NB4 (cell line): ENCODE measurements at regions not wholly inside any gene's neighbourhood (a gene's known extent, or its start where the extent isn't known, plus 50 kb on each side); places are given as distances from the start of the nearest gene placed in this dataset.

ENCODE experiments used
- DNase-seq: peaks from one replicate; pipeline ENCODE4 v3.0.0; 2010; ENCODE audit warnings: low read depth
- H3K4me3 ChIP-seq: one replicate; pipeline ENCODE4 v1.5.1; 2011; ENCODE audit warnings: mild to moderate bottlenecking, low read depth, low read length, moderate library complexity
- MAX ChIP-seq: IDR thresholded peaks from 2 replicates; pipeline ENCODE4 v1.6.1; 2011; ENCODE audit warnings: low read depth, low read length
- MYC ChIP-seq: IDR thresholded peaks from 2 replicates; pipeline ENCODE4 v1.6.1; 2011; ENCODE audit warnings: low read depth, low read length
- POLR2A ChIP-seq: IDR thresholded peaks from 2 replicates; pipeline ENCODE4 v1.6.1; 2011; ENCODE audit warnings: mild to moderate bottlenecking; ENCODE audit not compliant: insufficient read length; ENCODE audit errors: extremely low read depth
- TF ChIP-seq, protein P1 (sequence below): IDR thresholded peaks from one replicate; pipeline ENCODE4 v1.5.1; 2012; ENCODE audit warnings: low read depth, low read length

DNA sequence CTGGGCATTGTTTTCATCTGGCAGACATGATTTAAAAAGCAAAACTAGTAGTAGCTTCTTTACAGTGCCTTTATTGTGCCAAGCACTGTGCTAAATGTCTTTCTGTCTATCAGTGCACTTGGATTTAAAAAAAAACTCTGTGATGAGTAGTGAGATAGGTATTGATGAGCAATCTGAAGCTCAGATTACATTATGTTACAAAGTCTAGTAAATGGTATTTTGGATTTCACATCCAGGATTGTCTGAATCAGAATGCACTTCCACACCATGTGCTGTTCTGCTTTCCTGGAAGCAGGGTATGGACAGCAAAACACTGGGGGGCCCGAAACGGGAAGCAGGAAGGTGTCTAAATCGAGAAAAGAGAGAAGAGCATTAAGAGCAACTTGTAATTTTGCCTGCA is 103.4 kb upstream of the CCN2 start:
- no peak overlapping the region for H3K4me3 ChIP-seq
- no peak for DNase-seq
- TF ChIP-seq MYC, result no peak
- TF ChIP-seq, protein P1, sequence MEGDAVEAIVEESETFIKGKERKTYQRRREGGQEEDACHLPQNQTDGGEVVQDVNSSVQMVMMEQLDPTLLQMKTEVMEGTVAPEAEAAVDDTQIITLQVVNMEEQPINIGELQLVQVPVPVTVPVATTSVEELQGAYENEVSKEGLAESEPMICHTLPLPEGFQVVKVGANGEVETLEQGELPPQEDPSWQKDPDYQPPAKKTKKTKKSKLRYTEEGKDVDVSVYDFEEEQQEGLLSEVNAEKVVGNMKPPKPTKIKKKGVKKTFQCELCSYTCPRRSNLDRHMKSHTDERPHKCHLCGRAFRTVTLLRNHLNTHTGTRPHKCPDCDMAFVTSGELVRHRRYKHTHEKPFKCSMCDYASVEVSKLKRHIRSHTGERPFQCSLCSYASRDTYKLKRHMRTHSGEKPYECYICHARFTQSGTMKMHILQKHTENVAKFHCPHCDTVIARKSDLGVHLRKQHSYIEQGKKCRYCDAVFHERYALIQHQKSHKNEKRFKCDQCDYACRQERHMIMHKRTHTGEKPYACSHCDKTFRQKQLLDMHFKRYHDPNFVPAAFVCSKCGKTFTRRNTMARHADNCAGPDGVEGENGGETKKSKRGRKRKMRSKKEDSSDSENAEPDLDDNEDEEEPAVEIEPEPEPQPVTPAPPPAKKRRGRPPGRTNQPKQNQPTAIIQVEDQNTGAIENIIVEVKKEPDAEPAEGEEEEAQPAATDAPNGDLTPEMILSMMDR, result no peak
- no peak for TF ChIP-seq POLR2A
- no peak for TF ChIP-seq MAX

DNA sequence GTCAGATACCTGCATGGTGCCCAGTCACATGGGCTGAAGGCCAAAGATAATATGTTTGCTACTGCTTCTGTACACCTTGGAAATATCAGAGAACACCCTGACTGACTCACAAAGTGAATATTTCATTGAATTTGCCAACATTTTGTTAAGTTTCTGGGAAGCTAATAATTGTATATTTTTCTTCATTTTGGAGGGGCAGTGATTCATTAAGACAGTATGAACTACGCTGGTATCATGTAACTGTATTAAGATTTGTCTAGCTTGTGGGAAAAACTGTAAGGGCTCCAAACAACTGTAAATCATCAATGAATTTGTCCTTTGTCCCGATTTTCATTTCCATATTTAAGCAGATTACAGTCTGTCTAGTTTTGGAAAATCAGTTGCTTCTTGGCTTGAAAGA is 102.3 kb upstream of the CCN2 start:
- no peak overlapping the region for H3K4me3 ChIP-seq
- TF ChIP-seq MYC, result no peak
- TF ChIP-seq POLR2A, result no peak
- TF ChIP-seq, protein P1, result no peak
- no peak for TF ChIP-seq MAX
- DNase-seq, result no peak

GRCh38 chr6:132052096-132052495 is 100.9 kb upstream of the CCN2 start:
- TF ChIP-seq POLR2A (no peak), MYC (no peak), MAX (no peak)
- H3K4me3 ChIP-seq, result no peak overlapping the region
- DNase-seq, result no peak

DNA sequence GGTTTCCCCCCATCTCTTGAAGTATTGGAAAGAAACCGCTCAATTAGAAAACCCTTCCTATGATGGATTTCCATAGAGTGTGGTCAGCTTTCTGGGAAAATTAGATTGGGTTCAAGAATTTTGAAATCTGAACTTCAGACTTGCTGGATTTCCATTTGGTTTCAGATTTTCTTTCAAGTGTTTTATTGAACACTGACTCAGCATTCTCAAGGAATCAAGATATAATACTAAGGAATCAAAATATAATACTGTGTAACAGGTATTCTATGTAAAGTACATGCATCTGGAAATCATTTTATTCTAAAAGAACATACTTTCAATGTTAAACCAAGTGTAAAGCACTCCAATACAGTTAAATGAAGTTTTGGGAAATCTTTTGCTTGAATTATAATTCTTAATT is 94.7 kb upstream of the CCN2 start:
- no peak for TF ChIP-seq POLR2A
- DNase-seq, result no peak
- H3K4me3 ChIP-seq, result no peak overlapping the region

- no peak for DNase-seq
- H3K4me3 ChIP-seq, result no peak overlapping the region
- TF ChIP-seq, protein P1, result no peak
- TF ChIP-seq MAX, result no peak
- no peak for TF ChIP-seq MYC
- no peak for TF ChIP-seq POLR2A
Measured at GRCh38 chr6:132043148-132043547, 92.0 kb upstream of the CCN2 start.

- no peak for TF ChIP-seq MAX
- TF ChIP-seq POLR2A, result no peak
- no peak for TF ChIP-seq MYC
- TF ChIP-seq, protein P1, result no peak
- no peak overlapping the region for H3K4me3 ChIP-seq
- no peak for DNase-seq
Measured at GRCh38 chr6:132041706-132042105, 90.5 kb upstream of the CCN2 start.

DNA sequence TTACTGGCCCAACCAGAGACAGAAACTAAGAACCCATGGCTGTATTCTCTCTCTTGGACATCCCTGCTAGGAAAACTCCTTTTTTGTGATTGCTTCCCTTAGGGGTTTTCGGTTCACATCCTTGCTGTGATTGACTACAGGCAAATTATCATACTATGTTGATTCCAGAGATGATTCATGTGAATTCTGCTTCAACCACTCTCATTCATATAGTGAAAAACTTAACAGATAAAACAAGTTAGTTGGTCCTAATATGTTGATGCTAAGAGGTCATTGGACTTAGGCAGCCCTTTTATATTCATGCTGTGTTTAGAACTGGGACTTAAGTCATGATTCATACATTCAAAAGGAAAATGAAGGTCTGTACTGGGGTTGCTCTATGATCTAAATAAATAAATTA is 76.9 kb upstream of the CCN2 start:
- DNase-seq, result no peak
- no peak overlapping the region for H3K4me3 ChIP-seq
- no peak for TF ChIP-seq MAX
- no peak for TF ChIP-seq MYC
- TF ChIP-seq, protein P1, result no peak
- no peak for TF ChIP-seq POLR2A
